Ammon's horn (tissue), 1 donor: ENCODE measurements at regions not wholly inside any gene's neighbourhood (a gene's known extent, or its start where the extent isn't known, plus 50 kb on each side); places are given as distances from the start of the nearest gene placed in this dataset.
"Not testable (repeated sequence)": the region's sequence is repeated elsewhere in the genome, so short reads cannot be mapped to it uniquely, and the experiment has no call there.

Source experiments
- DNase-seq: peaks from one replicate; pipeline ENCODE4 v3.0.0-alpha.2; 2016; ENCODE audit warnings: low spot score

GRCh38 chr18:42328931-42329330 lies 373.9 kb downstream of the PIK3C3 start:
- no peak for DNase-seq

DNA sequence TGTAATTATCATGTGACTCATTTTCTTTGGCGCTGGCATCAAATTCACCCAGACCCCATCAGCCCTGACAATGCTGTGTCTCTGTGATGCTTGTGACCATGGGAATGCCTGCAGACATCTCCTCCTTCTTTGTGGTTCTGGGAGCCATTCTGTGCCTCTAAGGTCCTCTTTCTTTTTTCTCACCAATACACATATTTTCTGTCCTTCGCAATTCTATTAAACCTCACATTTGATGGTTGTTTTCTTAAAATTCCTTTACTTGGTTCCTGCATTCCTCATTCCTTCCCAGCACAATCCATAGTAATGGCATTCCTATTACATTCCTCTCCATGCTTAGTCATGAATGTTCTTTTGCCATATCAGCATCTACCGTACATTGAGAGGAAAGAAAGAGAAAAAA lies 375.3 kb downstream of the PIK3C3 start:
- DNase-seq: no peak

- DNase-seq: no peak
These were observed 378.5 kb downstream of the PIK3C3 start for GRCh38 chr18:42333558-42333957.

- no peak for DNase-seq
These were observed 379.9 kb downstream of the PIK3C3 start for GRCh38 chr18:42334931-42335330.

- no peak for DNase-seq
These were observed 381.1 kb downstream of the PIK3C3 start for GRCh38 chr18:42336139-42336538.

DNA sequence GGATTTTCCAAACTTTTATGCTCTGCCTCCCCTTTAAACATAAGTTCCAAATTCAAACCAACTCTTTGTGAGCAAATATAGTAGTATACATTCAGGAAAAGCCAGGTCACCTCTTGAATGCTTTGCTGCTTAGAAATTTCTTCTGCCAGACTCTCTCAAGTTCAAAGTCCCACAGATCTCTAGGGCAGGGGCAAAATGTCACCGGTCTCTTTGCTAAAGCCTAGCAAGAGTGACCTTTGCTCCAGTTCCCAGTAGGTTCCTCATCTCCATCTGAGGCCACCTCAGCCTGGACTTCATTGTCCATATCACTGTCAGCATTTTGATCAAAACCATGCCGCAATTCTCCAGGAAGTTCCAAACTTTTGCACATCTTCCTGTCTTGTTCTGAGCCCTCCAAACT lies 382.3 kb downstream of the PIK3C3 start:
- DNase-seq: not testable (repeated sequence)

DNA sequence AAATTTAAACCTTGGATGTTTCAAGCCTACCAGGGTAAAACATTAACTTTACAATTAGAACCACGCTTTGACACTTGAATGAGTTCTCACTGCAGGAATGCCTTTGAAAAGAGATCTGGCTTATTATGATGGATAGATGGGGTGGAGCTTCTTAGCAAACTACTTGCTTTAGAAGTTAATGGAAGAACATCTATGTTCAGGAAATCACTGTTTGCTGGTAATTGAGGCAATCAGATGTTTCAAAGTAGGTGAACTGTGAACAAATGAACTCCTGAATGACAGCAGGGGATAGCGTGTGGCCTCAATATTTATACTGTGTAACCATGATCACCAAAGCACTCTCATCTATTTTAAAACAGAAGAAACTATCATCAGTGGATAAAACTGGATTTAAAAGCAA lies 383.6 kb downstream of the PIK3C3 start:
- DNase-seq: no peak

GRCh38 chr18:42339372-42339771 lies 384.3 kb downstream of the PIK3C3 start:
- no peak for DNase-seq

- DNase-seq: no peak
These were observed 385.5 kb downstream of the PIK3C3 start for GRCh38 chr18:42340423-42341009.

DNA sequence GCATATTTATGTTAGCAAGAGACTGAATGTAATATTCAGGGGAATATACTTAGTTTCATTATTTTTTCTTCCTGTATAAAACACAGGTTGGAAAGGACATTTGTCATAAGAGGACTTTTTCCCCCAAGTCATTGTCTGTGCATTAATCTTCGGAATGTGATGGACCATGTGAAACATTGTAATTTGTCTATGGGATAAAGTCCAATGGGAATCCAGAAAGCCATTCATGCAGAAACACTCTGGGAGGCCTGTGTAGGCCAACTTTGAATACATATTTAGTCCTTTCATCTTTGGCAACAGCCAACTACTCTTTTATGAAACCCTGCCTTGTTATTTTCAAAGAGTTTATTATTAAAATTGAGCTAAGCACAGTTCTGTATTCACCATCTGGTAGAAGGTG lies 386.4 kb downstream of the PIK3C3 start:
- DNase-seq: no peak

DNA sequence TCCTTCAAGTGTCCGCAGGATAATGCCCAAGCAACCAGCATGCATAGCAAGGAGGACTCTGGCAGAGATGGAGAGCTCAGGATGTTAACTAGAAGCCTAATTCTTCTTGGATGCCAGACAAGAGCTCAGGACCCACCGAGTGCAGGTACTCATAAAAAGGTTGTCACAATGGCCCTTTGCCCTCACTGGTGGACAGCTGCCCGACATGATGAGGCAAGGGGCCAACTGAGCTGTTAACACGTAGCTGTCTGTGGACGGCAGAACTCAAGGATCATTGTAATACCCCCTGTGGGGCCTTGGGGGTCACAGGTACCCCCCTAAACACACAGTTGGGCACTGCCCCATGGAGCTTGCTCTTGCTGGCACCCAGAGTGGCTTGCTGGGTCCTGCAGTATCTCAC lies 393.7 kb downstream of the PIK3C3 start:
- DNase-seq: no peak

- no peak for DNase-seq
These were observed 396.4 kb downstream of the PIK3C3 start for GRCh38 chr18:42351455-42351854.

DNA sequence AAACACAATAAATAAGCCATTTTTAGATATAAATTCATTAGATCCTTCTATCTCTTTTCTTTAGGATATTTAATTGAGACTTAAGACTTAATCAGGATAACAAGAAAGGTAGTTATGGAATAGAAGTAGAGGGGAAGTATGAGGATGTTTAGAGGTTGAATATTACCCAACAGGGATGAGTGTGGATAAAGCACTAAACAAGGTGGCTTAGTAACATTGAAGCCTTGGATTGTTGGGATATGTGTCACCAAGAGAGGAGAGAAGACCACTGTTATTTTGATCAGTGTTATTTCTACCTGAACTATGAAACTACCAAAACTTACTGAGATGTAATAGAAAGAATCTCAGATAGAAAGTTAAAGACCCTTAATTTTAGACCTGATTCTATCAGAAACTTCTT lies 405.7 kb downstream of the PIK3C3 start:
- no peak for DNase-seq

DNA sequence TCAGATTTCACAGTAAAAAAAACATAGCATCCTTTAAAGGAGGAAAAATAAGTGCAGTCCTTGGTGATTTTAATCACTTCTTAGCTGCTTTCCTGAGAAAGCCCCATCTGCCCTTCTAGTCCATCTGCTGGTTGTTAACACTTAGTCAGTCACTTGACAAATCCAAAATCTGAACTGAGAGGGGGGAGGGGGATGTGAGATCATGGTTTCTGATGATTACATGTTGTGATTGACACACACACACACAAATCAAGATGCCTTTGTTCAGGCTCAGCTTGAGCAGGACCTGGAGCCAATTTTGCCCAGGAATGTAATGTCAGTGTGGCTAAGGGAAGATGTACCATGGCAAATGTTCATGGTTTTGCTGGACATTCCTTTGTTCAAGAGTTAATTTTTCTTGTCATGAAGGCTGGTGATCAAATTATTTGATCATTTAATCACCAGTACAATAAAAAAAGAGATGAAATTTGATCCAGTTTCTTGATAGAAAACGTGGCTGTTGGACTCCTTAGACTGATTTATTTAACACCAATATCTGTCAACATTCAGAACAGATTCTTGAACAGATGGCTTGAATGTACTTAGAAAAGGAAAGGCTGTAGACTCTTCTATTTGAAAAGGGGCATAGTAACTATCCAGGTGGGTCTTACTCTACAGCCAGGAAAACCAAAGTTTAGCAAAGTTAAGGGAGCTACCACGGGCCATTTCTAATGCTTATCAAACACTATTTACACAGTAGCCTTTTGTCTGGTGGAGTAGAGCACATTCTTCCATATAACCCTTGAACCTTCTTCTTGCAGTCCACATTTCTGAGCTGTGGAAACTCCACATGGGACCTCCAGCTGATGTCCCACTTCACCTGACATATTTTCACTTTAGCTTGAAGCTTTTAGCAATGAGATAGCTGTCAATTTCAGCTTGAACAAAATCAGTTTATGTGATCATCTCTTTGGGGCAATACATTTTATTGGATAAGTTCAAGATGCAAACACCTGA lies 408.7 kb downstream of the PIK3C3 start:
- DNase-seq: no peak

DNA sequence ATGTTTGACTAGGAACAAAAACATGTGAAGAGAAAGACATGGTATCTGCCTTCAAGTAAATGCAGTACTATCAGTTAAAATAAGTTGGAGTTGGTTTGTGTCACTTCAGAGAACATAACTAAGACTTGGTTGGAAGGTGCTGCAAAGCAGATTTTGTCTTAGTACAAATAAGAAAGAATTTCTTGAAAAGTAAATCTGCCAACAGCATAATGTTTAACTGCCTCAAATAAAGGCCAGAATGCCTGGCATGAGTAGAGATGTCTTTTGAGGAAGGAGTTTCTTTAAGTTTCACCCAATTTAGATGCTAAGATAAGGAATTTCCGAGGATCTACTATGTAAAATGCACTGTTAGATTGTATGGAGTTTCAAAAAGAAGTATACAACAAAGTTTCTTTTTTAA lies 409.7 kb downstream of the PIK3C3 start:
- DNase-seq: no peak

- no peak for DNase-seq
These were observed 410.6 kb downstream of the PIK3C3 start for GRCh38 chr18:42365591-42365990.

GRCh38 chr18:42373584-42373983 lies 418.6 kb downstream of the PIK3C3 start:
- DNase-seq: no peak

DNA sequence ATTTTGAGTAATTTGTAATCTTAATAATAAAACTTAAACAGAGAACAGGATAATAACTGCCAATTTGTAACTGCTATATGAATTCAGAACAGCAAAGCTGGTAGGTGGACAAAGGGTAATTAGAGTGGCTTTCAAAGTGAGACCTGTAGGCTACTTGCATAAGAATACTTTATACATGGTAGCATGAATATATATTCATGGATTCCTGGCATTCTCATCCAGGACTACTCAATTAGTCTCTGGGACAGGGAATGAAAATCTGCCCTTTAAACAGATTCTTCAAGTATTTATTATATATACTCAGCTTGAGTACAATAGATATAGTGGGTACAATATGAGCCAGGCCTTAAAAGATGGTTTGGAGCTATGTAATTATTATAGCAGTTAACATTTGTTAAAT lies 419.9 kb downstream of the PIK3C3 start:
- DNase-seq: no peak

DNA sequence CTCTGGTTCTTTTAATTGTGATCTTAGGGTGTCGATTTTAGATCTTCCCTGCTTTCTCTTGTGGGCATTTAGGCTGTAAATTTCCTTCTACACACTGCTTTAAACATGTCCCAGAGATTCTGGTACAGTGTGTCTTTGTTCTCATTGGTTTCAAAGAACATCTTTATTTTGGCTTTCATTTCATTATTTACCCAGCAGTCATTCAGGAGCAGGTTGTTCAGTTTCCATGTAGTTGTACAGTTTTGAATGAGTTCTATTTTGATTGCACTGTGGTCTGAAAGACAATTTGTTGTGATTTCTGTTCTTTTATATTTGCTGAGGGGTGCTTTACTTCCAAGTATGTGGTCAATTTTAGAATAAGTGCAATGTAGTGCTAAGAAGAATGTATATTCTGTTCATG lies 423.8 kb downstream of the PIK3C3 start:
- not testable (repeated sequence) for DNase-seq

DNA sequence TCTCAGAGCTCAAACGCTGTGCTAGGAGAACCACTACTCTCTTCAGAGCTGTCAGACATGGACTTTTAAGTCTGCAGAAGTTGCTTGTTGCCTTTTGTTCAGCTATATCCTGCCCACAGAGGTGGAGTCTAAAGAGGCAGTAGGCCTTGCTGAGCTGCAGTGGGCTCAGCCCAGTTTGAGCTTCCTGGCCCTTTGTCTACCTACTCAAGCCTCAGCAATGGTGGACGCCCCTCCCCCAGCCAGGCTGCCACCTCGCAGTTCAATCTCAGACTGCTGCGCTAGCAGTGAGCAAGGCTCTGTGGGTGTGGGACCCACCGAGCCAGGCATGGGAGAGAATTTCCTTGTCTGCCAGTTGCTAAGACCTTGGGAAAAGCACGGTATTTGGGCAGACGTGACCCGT lies 426.2 kb downstream of the PIK3C3 start:
- DNase-seq: not testable (repeated sequence)

- no peak for DNase-seq
These were observed 437.4 kb downstream of the PIK3C3 start for GRCh38 chr18:42392416-42392815.

- no peak for DNase-seq
These were observed 437.9 kb downstream of the PIK3C3 start for GRCh38 chr18:42392926-42393325.

DNA sequence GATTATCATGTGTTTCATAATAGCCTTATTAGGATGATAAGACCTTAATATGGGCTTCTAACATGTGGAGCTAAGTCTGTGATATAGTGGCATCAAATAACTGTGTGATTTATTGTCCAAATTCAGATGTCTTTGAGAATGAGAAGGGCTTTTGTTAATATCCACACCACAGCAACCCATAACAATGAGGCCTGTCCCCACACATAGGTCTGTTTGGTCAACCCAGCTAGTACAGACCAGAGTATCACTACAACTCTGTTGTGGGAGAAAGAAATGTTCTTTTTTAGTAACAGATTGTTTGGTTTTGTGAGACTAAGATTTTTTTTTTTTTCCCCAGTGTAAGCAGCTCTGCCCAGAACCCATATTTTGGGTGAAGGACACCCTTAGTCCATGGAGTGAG lies 439.2 kb downstream of the PIK3C3 start:
- peak; percentile 12 for DNase-seq
